Astrocyte (in vitro differentiated cells and primary cell): ENCODE measurements at regions not wholly inside any gene's neighbourhood (a gene's known extent, or its start where the extent isn't known, plus 50 kb on each side); places are given as distances from the start of the nearest gene placed in this dataset.

ENCODE experiments used
- CTCF ChIP-seq: IDR thresholded peaks from 2 replicates; pipeline ENCODE4 v1.5.1; 2011; ENCODE audit warnings: low read depth, mild to moderate bottlenecking, inconsistent platforms, low read length, moderate library complexity; ENCODE audit not compliant: insufficient read depth
- EZH2 ChIP-seq: IDR thresholded peaks from 2 replicates; pipeline ENCODE4 v1.6.1; 2012; ENCODE audit warnings: mild to moderate bottlenecking, low read length, inconsistent platforms; ENCODE audit not compliant: insufficient read depth

- no peak for TF ChIP-seq CTCF
- no peak for TF ChIP-seq EZH2
These were observed 84.4 kb downstream of the EFNB1 start for GRCh38 chrX:68913249-68913547.
